Stimulated activated CD4-positive, alpha-beta T cell treated with anti-CD3 and anti-CD28 coated beads, Interleukin-4, amount 100 ng/mL, for 4 hours (primary cell): ENCODE measurements at regions not wholly inside any gene's neighbourhood (a gene's known extent, or its start where the extent isn't known, plus 50 kb on each side); places are given as distances from the start of the nearest gene placed in this dataset.

Experiments
- DNase-seq, 2 experiments: peaks; one replicate each; pipeline ENCODE4 v3.0.0-alpha.2; 2020

DNA sequence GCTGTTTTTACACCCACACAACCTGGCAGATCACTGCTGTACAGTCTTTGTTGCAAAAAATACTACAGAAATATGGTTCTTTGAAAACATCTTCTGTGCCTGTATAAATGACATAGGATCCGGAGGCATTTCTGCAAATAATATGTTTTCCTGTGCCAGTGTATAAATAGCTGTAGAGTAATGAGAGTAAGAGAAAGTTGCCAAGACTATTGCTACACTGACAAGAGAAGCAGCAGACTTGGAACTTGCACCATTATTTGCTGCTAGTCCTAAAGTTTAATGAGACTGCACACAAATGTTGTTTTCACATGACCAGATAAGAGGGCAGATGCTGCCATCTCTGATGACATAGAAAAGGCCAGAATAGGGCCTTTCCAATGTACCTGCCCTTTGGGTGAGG lies 50.0 kb upstream of the DTNBP1 start:
- no peak for DNase-seq
